ENCODE measurements at regions not wholly inside any gene's neighbourhood (a gene's known extent, or its start where the extent isn't known, plus 50 kb on each side); places are given as distances from the start of the nearest gene placed in this dataset.

- no peak overlapping the region for H3K27ac Mint-ChIP-seq (ENCODE audit: unreplicated experiment)
- no TSS peak for BruUV-seq (replicated peaks)
- intact Hi-C loops (cut with micrococcal nuclease; ENCODE audit: unreplicated experiment), result no loop called here
- no peaks in the 10 kb centered on the region for H3K27me3 Mint-ChIP-seq (ENCODE audit: unreplicated experiment)
- H3K4me3 Mint-ChIP-seq (ENCODE audit: low read depth, unreplicated experiment), result no peak overlapping the region
- no peaks in the 10 kb centered on the region for H3K36me3 Mint-ChIP-seq (ENCODE audit: insufficient read depth, unreplicated experiment)
- H3K4me1 Mint-ChIP-seq (ENCODE audit: low read depth, unreplicated experiment), result no peaks in the 10 kb centered on the region
- peaks cover 9% of the 10 kb centered on the region for H3K9me3 Mint-ChIP-seq (ENCODE audit: low read depth, unreplicated experiment)
- DNase-seq, result no peak
- CTCF ChIA-PET, result no interaction called here
- TF ChIP-seq, protein P1, sequence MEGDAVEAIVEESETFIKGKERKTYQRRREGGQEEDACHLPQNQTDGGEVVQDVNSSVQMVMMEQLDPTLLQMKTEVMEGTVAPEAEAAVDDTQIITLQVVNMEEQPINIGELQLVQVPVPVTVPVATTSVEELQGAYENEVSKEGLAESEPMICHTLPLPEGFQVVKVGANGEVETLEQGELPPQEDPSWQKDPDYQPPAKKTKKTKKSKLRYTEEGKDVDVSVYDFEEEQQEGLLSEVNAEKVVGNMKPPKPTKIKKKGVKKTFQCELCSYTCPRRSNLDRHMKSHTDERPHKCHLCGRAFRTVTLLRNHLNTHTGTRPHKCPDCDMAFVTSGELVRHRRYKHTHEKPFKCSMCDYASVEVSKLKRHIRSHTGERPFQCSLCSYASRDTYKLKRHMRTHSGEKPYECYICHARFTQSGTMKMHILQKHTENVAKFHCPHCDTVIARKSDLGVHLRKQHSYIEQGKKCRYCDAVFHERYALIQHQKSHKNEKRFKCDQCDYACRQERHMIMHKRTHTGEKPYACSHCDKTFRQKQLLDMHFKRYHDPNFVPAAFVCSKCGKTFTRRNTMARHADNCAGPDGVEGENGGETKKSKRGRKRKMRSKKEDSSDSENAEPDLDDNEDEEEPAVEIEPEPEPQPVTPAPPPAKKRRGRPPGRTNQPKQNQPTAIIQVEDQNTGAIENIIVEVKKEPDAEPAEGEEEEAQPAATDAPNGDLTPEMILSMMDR (IDR thresholded peaks at IDR 0.05; ENCODE audit: unreplicated experiment), result no peak
Measured at GRCh38 chr5:8944005-8944404, 601.9 kb downstream of the SEMA5A start.

DNA sequence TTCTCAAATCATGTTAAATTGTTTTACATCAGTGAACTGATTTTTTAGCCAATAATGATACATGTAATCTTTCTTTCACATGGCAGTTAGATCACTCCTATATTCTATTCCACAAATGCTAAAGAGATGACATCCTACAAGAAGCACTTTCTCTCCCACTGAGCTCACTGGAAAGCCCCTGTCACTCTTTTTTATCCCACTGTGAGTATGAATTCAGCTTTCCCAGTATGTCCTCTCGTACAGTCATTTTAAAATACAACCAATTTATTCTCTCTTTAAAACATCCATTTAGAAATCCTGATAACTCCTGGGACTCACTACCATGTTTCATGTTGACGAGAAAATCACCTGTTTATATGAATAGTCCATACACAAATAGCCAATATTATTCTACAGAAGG lies 599.9 kb downstream of the SEMA5A start:
- DNase-seq, result no peak
- Mint-ChIP-seq H3K36me3 (ENCODE audit: insufficient read depth, unreplicated experiment) (no peaks in the 10 kb centered on the region), H3K4me3 (ENCODE audit: low read depth, unreplicated experiment) (no peak overlapping the region), H3K27me3 (ENCODE audit: unreplicated experiment) (no peaks in the 10 kb centered on the region), H3K27ac (ENCODE audit: unreplicated experiment) (no peak overlapping the region), H3K4me1 (ENCODE audit: low read depth, unreplicated experiment) (no peaks in the 10 kb centered on the region), H3K9me3 (ENCODE audit: low read depth, unreplicated experiment) (peaks cover 3% of the 10 kb centered on the region)
- intact Hi-C loops (cut with micrococcal nuclease; ENCODE audit: unreplicated experiment), result no loop called here
- BruUV-seq (replicated peaks), result no TSS peak
- TF ChIP-seq, protein P1 (IDR thresholded peaks at IDR 0.05; ENCODE audit: unreplicated experiment), result no peak
- CTCF ChIA-PET, result no interaction called here

DNA sequence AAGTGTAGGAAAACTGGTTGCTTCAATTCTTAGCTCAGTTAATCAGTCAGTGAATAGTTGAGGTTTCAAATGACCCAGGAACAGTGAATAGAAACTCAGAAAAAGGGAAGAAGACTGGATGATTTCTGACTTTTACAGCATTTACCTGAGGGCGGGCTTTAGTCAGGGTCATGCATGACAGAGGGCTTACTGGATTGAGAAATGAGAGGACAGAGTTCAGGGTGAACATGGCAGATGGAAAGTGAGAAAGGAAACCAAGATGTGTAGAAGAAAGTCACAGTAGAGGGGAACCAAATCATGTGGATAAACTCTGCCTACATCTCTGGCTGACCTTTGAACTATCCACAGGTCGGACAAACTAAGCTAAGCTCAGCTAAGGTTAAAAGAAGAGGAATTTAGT lies 596.0 kb downstream of the SEMA5A start:
- H3K9me3 Mint-ChIP-seq (ENCODE audit: low read depth, unreplicated experiment), result peaks cover 9% of the 10 kb centered on the region
- BruUV-seq (replicated peaks), result no TSS peak
- no peak overlapping the region for H3K27ac Mint-ChIP-seq (ENCODE audit: unreplicated experiment)
- intact Hi-C loops (cut with micrococcal nuclease; ENCODE audit: unreplicated experiment), result no loop called here
- DNase-seq, result no peak
- H3K4me1 Mint-ChIP-seq (ENCODE audit: low read depth, unreplicated experiment), result no peaks in the 10 kb centered on the region
- CTCF ChIA-PET, result no interaction called here
- H3K27me3 Mint-ChIP-seq (ENCODE audit: unreplicated experiment), result no peaks in the 10 kb centered on the region
- H3K4me3 Mint-ChIP-seq (ENCODE audit: low read depth, unreplicated experiment), result no peak overlapping the region
- H3K36me3 Mint-ChIP-seq (ENCODE audit: insufficient read depth, unreplicated experiment), result no peaks in the 10 kb centered on the region
- TF ChIP-seq, protein P1 (IDR thresholded peaks at IDR 0.05; ENCODE audit: unreplicated experiment), result no peak

DNA sequence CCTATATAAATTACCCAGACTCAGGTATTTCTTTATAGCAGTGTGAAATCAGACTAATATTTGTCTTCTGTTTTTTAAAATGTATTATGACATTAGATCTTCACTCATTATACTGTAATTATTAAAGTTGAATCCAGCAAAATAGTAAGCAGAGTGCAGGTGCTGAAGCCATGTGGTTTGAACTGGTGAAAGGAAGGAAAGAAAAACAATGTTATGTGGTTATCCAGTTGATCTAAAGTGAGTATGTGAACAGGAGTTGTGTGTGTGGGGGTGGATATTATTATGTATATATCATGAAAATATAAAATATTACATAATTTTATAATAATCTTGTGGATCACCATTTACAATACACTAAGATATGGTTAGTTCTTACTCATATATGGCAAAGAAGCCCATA lies 593.7 kb downstream of the SEMA5A start:
- no peak overlapping the region for H3K4me3 Mint-ChIP-seq (ENCODE audit: low read depth, unreplicated experiment)
- CTCF ChIA-PET, result no interaction called here
- H3K27ac Mint-ChIP-seq (ENCODE audit: unreplicated experiment), result no peak overlapping the region
- H3K9me3 Mint-ChIP-seq (ENCODE audit: low read depth, unreplicated experiment), result peaks cover 11% of the 10 kb centered on the region
- no peaks in the 10 kb centered on the region for H3K27me3 Mint-ChIP-seq (ENCODE audit: unreplicated experiment)
- no peaks in the 10 kb centered on the region for H3K4me1 Mint-ChIP-seq (ENCODE audit: low read depth, unreplicated experiment)
- TF ChIP-seq, protein P1 (IDR thresholded peaks at IDR 0.05; ENCODE audit: unreplicated experiment), result no peak
- BruUV-seq (replicated peaks), result no TSS peak
- intact Hi-C loops (cut with micrococcal nuclease; ENCODE audit: unreplicated experiment), result no loop called here
- no peak for DNase-seq
- H3K36me3 Mint-ChIP-seq (ENCODE audit: insufficient read depth, unreplicated experiment), result no peaks in the 10 kb centered on the region

DNA sequence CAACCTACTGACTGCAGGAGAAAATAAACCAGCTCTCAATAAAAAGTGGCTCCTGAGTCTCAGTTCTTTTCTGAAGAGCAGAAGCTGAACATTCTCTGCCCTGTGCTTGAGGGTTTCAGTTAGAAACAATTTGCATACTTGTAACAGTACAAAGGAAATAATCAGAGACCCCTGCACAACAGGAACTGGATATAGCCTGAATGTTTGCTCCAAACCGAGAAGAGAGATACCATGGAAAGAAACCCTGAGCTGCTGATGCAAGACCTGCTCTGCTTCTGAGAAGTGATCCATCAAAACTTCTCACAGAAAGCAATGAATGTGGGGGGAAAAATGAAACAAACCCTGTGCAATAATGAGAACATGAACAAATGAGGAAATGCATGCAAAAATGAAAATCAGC lies 592.9 kb downstream of the SEMA5A start:
- Mint-ChIP-seq H3K27me3 (ENCODE audit: unreplicated experiment) (no peaks in the 10 kb centered on the region), H3K4me1 (ENCODE audit: low read depth, unreplicated experiment) (no peaks in the 10 kb centered on the region), H3K9me3 (ENCODE audit: low read depth, unreplicated experiment) (peaks cover 12% of the 10 kb centered on the region), H3K27ac (ENCODE audit: unreplicated experiment) (no peak overlapping the region), H3K4me3 (ENCODE audit: low read depth, unreplicated experiment) (no peak overlapping the region), H3K36me3 (ENCODE audit: insufficient read depth, unreplicated experiment) (no peaks in the 10 kb centered on the region)
- no peak for DNase-seq
- TF ChIP-seq, protein P1 (IDR thresholded peaks at IDR 0.05; ENCODE audit: unreplicated experiment), result no peak
- no TSS peak for BruUV-seq (replicated peaks)
- CTCF ChIA-PET, result no interaction called here
- intact Hi-C loops (cut with micrococcal nuclease; ENCODE audit: unreplicated experiment), result no loop called here
